HG03571 (cell line): ENCODE measurements at regions not wholly inside any gene's neighbourhood (a gene's known extent, or its start where the extent isn't known, plus 50 kb on each side); places are given as distances from the start of the nearest gene placed in this dataset.

Experiments
- ATAC-seq: cut with Tn5 transposase; IDR thresholded peaks from one replicate; pipeline ENCODE4 v1.9.1; 2021; ENCODE audit not compliant: unreplicated experiment

GRCh38 chr4:178471994-178472393 is 1029.8 kb upstream of the AGA start:
- ATAC-seq, result no peak

GRCh38 chr4:178480105-178480504 is 1037.9 kb upstream of the AGA start:
- ATAC-seq, result no peak

GRCh38 chr4:178480881-178481280 is 1038.6 kb upstream of the AGA start:
- ATAC-seq, result no peak

GRCh38 chr4:178481564-178481963 is 1039.3 kb upstream of the AGA start:
- ATAC-seq, result no peak

- ATAC-seq, result no peak
Measured at GRCh38 chr4:178523038-178523437, 1080.8 kb upstream of the AGA start.

GRCh38 chr4:178535939-178536579 is 1093.8 kb upstream of the AGA start:
- ATAC-seq, result no peak

- no peak for ATAC-seq
Measured at GRCh38 chr4:178553201-178553600, 1111.0 kb upstream of the AGA start.

- ATAC-seq, result no peak
Measured at GRCh38 chr4:178554352-178554751, 1112.1 kb upstream of the AGA start.

- no peak for ATAC-seq
Measured at GRCh38 chr4:178556796-178557195, 1114.6 kb upstream of the AGA start.

GRCh38 chr4:178577933-178578332 is 1135.7 kb upstream of the AGA start:
- ATAC-seq, result no peak

GRCh38 chr4:178595500-178596138 is 1153.4 kb upstream of the AGA start:
- ATAC-seq, result no peak

GRCh38 chr4:178598672-178599071 is 1156.4 kb upstream of the AGA start:
- no peak for ATAC-seq

- no peak for ATAC-seq
Measured at GRCh38 chr4:178599521-178599920, 1157.3 kb upstream of the AGA start.

GRCh38 chr4:178602833-178603232 is 1160.6 kb upstream of the AGA start:
- no peak for ATAC-seq

GRCh38 chr4:178611062-178611461 is 1168.8 kb upstream of the AGA start:
- ATAC-seq, result no peak

- ATAC-seq, result no peak
Measured at GRCh38 chr4:178612733-178613132, 1170.5 kb upstream of the AGA start.

GRCh38 chr4:178632415-178632814 is 1190.2 kb upstream of the AGA start:
- no peak for ATAC-seq

- no peak for ATAC-seq
Measured at GRCh38 chr4:178633263-178633662, 1191.0 kb upstream of the AGA start.

GRCh38 chr4:178664621-178665020 is 1222.4 kb upstream of the AGA start:
- ATAC-seq, result no peak

GRCh38 chr4:178665916-178666315 is 1223.7 kb upstream of the AGA start:
- ATAC-seq, result no peak

GRCh38 chr4:178671766-178672165 is 1229.5 kb upstream of the AGA start:
- no peak for ATAC-seq

GRCh38 chr4:178672512-178672911 is 1230.3 kb upstream of the AGA start:
- ATAC-seq, result no peak

GRCh38 chr4:178681871-178682270 is 1239.6 kb upstream of the AGA start:
- no peak for ATAC-seq
